ENCODE measurements at regions not wholly inside any gene's neighbourhood (a gene's known extent, or its start where the extent isn't known, plus 50 kb on each side); places are given as distances from the start of the nearest gene placed in this dataset.

- Histone ChIP-seq H3K79me2 (ENCODE audit: insufficient read depth, low read length) (no peaks in the 10 kb centered on the region), H3K9me3 (ENCODE audit: insufficient read depth, low read length, severe bottlenecking) (no peaks in the 10 kb centered on the region), H2AFZ (ENCODE audit: low read depth, low read length) (no peak overlapping the region), H3K27me3 (ENCODE audit: insufficient read depth, low read length, poor library complexity) (no peaks in the 10 kb centered on the region), H3K4me1 (ENCODE audit: insufficient read depth, low read length) (peaks cover 20% of the 10 kb centered on the region), H3K4me2 (ENCODE audit: insufficient read depth, low read length) (peak overlapping the region; percentile 35; the same call in 1 of the 2 replicates), H3K4me3 (ENCODE audit: low read depth in 1 of 2, low read length in 2 of 2) (no peak overlapping the region), H4K20me1 (ENCODE audit: insufficient read depth, low read length) (no peaks in the 10 kb centered on the region), H3K9ac (ENCODE audit: low read depth, low read length) (no peak overlapping the region), H3K36me3 (ENCODE audit: insufficient read depth, low read length) (no peaks in the 10 kb centered on the region), H3K27ac (ENCODE audit: low read length) (no peak overlapping the region)
- no peak for TF ChIP-seq CTCF (IDR thresholded peaks at IDR 0.05; ENCODE audit: borderline replicate concordance, extremely low read depth, low read length, poor library complexity, severe bottlenecking)
- TF ChIP-seq EZH2 (IDR thresholded peaks at IDR 0.05; ENCODE audit: borderline replicate concordance, low read depth, low read length, severe bottlenecking) = no peak
- DNase-seq (no peak), ATAC-seq (ENCODE audit: insufficient read depth, low read depth) (no peak)
Measured at GRCh38 chr5:158054223-158055110, 195.5 kb upstream of the CLINT1 start.

- Histone ChIP-seq H3K27me3 (ENCODE audit: insufficient read depth, low read length, poor library complexity) (no peaks in the 10 kb centered on the region), H3K9me3 (ENCODE audit: insufficient read depth, low read length, severe bottlenecking) (no peaks in the 10 kb centered on the region), H3K27ac (ENCODE audit: low read length) (no peak overlapping the region), H3K36me3 (ENCODE audit: insufficient read depth, low read length) (no peaks in the 10 kb centered on the region), H3K4me2 (ENCODE audit: insufficient read depth, low read length) (no peak overlapping the region), H3K79me2 (ENCODE audit: insufficient read depth, low read length) (no peaks in the 10 kb centered on the region), H3K4me3 (ENCODE audit: low read depth in 1 of 2, low read length in 2 of 2) (no peak overlapping the region), H2AFZ (ENCODE audit: low read depth, low read length) (no peak overlapping the region), H4K20me1 (ENCODE audit: insufficient read depth, low read length) (no peaks in the 10 kb centered on the region), H3K9ac (ENCODE audit: low read depth, low read length) (no peak overlapping the region), H3K4me1 (ENCODE audit: insufficient read depth, low read length) (peaks cover 18% of the 10 kb centered on the region)
- ATAC-seq (ENCODE audit: insufficient read depth, low read depth) (no peak), DNase-seq (no peak)
- no peak for TF ChIP-seq EZH2 (IDR thresholded peaks at IDR 0.05; ENCODE audit: borderline replicate concordance, low read depth, low read length, severe bottlenecking)
- TF ChIP-seq CTCF (IDR thresholded peaks at IDR 0.05; ENCODE audit: borderline replicate concordance, extremely low read depth, low read length, poor library complexity, severe bottlenecking) = no peak
Measured at GRCh38 chr5:158051036-158051435, 192.1 kb upstream of the CLINT1 start.

GRCh38 chr5:158050421-158050820 lies 191.5 kb upstream of the CLINT1 start:
- H3K4me2 ChIP-seq (ENCODE audit: insufficient read depth, low read length) = no peak overlapping the region
- no peaks in the 10 kb centered on the region for H3K36me3 ChIP-seq (ENCODE audit: insufficient read depth, low read length)
- no peak for TF ChIP-seq EZH2 (IDR thresholded peaks at IDR 0.05; ENCODE audit: borderline replicate concordance, low read depth, low read length, severe bottlenecking)
- TF ChIP-seq CTCF (IDR thresholded peaks at IDR 0.05; ENCODE audit: borderline replicate concordance, extremely low read depth, low read length, poor library complexity, severe bottlenecking) = no peak

More at GRCh38 chr5:158050421-158050820, 191.5 kb upstream of the CLINT1 start:
- Histone ChIP-seq H3K4me1 (ENCODE audit: insufficient read depth, low read length) (peaks cover 11% of the 10 kb centered on the region), H3K4me3 (ENCODE audit: low read depth in 1 of 2, low read length in 2 of 2) (no peak overlapping the region), H3K79me2 (ENCODE audit: insufficient read depth, low read length) (no peaks in the 10 kb centered on the region), H3K9me3 (ENCODE audit: insufficient read depth, low read length, severe bottlenecking) (no peaks in the 10 kb centered on the region), H2AFZ (ENCODE audit: low read depth, low read length) (no peak overlapping the region), H3K27me3 (ENCODE audit: insufficient read depth, low read length, poor library complexity) (no peaks in the 10 kb centered on the region), H3K27ac (ENCODE audit: low read length) (no peak overlapping the region), H3K9ac (ENCODE audit: low read depth, low read length) (no peak overlapping the region), H4K20me1 (ENCODE audit: insufficient read depth, low read length) (no peaks in the 10 kb centered on the region)
- no peak for ATAC-seq (ENCODE audit: insufficient read depth, low read depth)
- DNase-seq = no peak
